ENCODE measurements at regions not wholly inside any gene's neighbourhood (a gene's known extent, or its start where the extent isn't known, plus 50 kb on each side); places are given as distances from the start of the nearest gene placed in this dataset.

GRCh38 chr18:51438797-51439350 lies 241.4 kb upstream of the MEX3C start:
- no peak for ATAC-seq (ENCODE audit: insufficient read depth, low read depth)
- Histone ChIP-seq H4K20me1 (ENCODE audit: insufficient read depth, low read length) (no peaks in the 10 kb centered on the region), H3K36me3 (ENCODE audit: insufficient read depth, low read length) (no peaks in the 10 kb centered on the region), H3K4me3 (ENCODE audit: low read depth in 1 of 2, low read length in 2 of 2) (no peak overlapping the region), H3K4me1 (ENCODE audit: insufficient read depth, low read length) (no peaks in the 10 kb centered on the region; the same call in 1 of the 2 replicates), H3K27me3 (ENCODE audit: insufficient read depth, low read length, poor library complexity) (peaks cover 19% of the 10 kb centered on the region), H3K9ac (ENCODE audit: low read depth, low read length) (no peak overlapping the region), H3K27ac (ENCODE audit: low read length) (no peak overlapping the region), H3K79me2 (ENCODE audit: insufficient read depth, low read length) (no peaks in the 10 kb centered on the region), H3K4me2 (ENCODE audit: insufficient read depth, low read length) (no peak overlapping the region), H3K9me3 (ENCODE audit: insufficient read depth, low read length, severe bottlenecking) (no peaks in the 10 kb centered on the region), H2AFZ (ENCODE audit: low read depth, low read length) (no peak overlapping the region)
- DNase-seq = no peak
- TF ChIP-seq CTCF (IDR thresholded peaks at IDR 0.05; ENCODE audit: borderline replicate concordance, extremely low read depth, low read length, poor library complexity, severe bottlenecking) (no peak), EZH2 (IDR thresholded peaks at IDR 0.05; ENCODE audit: borderline replicate concordance, low read depth, low read length, severe bottlenecking) (no peak)

- H3K4me2 ChIP-seq (ENCODE audit: insufficient read depth, low read length) = no peak overlapping the region
- H3K9me3 ChIP-seq (ENCODE audit: insufficient read depth, low read length, severe bottlenecking) = no peaks in the 10 kb centered on the region
- peaks cover 17% of the 10 kb centered on the region for H3K27me3 ChIP-seq (ENCODE audit: insufficient read depth, low read length, poor library complexity)
- TF ChIP-seq CTCF (IDR thresholded peaks at IDR 0.05; ENCODE audit: borderline replicate concordance, extremely low read depth, low read length, poor library complexity, severe bottlenecking) = no peak
- TF ChIP-seq EZH2 (IDR thresholded peaks at IDR 0.05; ENCODE audit: borderline replicate concordance, low read depth, low read length, severe bottlenecking) = no peak
- no peaks in the 10 kb centered on the region for H4K20me1 ChIP-seq (ENCODE audit: insufficient read depth, low read length)
- H3K4me1 ChIP-seq (ENCODE audit: insufficient read depth, low read length) = no peaks in the 10 kb centered on the region; the same call in 1 of the 2 replicates
- no peaks in the 10 kb centered on the region for H3K79me2 ChIP-seq (ENCODE audit: insufficient read depth, low read length)
- H3K36me3 ChIP-seq (ENCODE audit: insufficient read depth, low read length) = no peaks in the 10 kb centered on the region
- no peak for ATAC-seq (ENCODE audit: insufficient read depth, low read depth)
- DNase-seq = no peak
- no peak overlapping the region for H2AFZ ChIP-seq (ENCODE audit: low read depth, low read length)
- H3K4me3 ChIP-seq (ENCODE audit: low read depth in 1 of 2, low read length in 2 of 2) = no peak overlapping the region
- no peak overlapping the region for H3K9ac ChIP-seq (ENCODE audit: low read depth, low read length)
- H3K27ac ChIP-seq (ENCODE audit: low read length) = no peak overlapping the region
Observed at GRCh38 chr18:51442012-51442411, 244.5 kb upstream of the MEX3C start.

- no peaks in the 10 kb centered on the region for H3K79me2 ChIP-seq (ENCODE audit: insufficient read depth, low read length)
- H2AFZ ChIP-seq (ENCODE audit: low read depth, low read length) = no peak overlapping the region
- no peaks in the 10 kb centered on the region for H3K9me3 ChIP-seq (ENCODE audit: insufficient read depth, low read length, severe bottlenecking)
- no peaks in the 10 kb centered on the region for H3K4me1 ChIP-seq (ENCODE audit: insufficient read depth, low read length)
- no peaks in the 10 kb centered on the region for H3K36me3 ChIP-seq (ENCODE audit: insufficient read depth, low read length)
- no peak overlapping the region for H3K27ac ChIP-seq (ENCODE audit: low read length)
- no peak overlapping the region for H3K4me2 ChIP-seq (ENCODE audit: insufficient read depth, low read length)
- H3K9ac ChIP-seq (ENCODE audit: low read depth, low read length) = no peak overlapping the region
- ATAC-seq (ENCODE audit: insufficient read depth, low read depth) (no peak), DNase-seq (no peak)
- no peaks in the 10 kb centered on the region for H4K20me1 ChIP-seq (ENCODE audit: insufficient read depth, low read length)
- peaks cover 7% of the 10 kb centered on the region for H3K27me3 ChIP-seq (ENCODE audit: insufficient read depth, low read length, poor library complexity)
- TF ChIP-seq CTCF (IDR thresholded peaks at IDR 0.05; ENCODE audit: borderline replicate concordance, extremely low read depth, low read length, poor library complexity, severe bottlenecking) (no peak), EZH2 (IDR thresholded peaks at IDR 0.05; ENCODE audit: borderline replicate concordance, low read depth, low read length, severe bottlenecking) (no peak)
- no peak overlapping the region for H3K4me3 ChIP-seq (ENCODE audit: low read depth in 1 of 2, low read length in 2 of 2)
Observed at GRCh38 chr18:51446571-51447210, 249.2 kb upstream of the MEX3C start.
